DOHH2 (cell line): ENCODE measurements at regions not wholly inside any gene's neighbourhood (a gene's known extent, or its start where the extent isn't known, plus 50 kb on each side); places are given as distances from the start of the nearest gene placed in this dataset.

Experiments
- H3F3A ChIP-seq: fragments of 200-600 bp; sonication (generic), shearing (Covaris generic); 2 replicates; pipeline ENCODE4 v1.6.0; 2016; ENCODE audit warnings: antibody characterized with exemption, mild to moderate bottlenecking; ENCODE audit not compliant: control insufficient read depth, insufficient read depth
- H3K27ac ChIP-seq: fragments of 200-600 bp; sonication (generic); 2 replicates; pipeline ENCODE4 v1.5.1; 2014; ENCODE audit warnings: low read depth, mild to moderate bottlenecking, low read length, moderate library complexity
- H3K27me3 ChIP-seq: fragments of 200-600 bp; sonication (generic); 2 replicates; pipeline ENCODE4 v1.6.1; 2014; ENCODE audit warnings: mild to moderate bottlenecking, low read length, mixed read lengths; ENCODE audit not compliant: control insufficient read depth
- H3K36me3 ChIP-seq: fragments of 200-600 bp; sonication (generic); 2 replicates; pipeline ENCODE4 v1.6.1; 2014; ENCODE audit warnings: mild to moderate bottlenecking, low read length, moderate library complexity, mixed read lengths; ENCODE audit not compliant: control insufficient read depth
- H3K4me1 ChIP-seq: fragments of 200-600 bp; sonication (generic); 2 replicates; pipeline ENCODE4 v1.6.1; 2014; ENCODE audit warnings: mild to moderate bottlenecking, low read length, mixed read lengths; ENCODE audit not compliant: control insufficient read depth
- H3K4me2 ChIP-seq: fragments of 200-600 bp; sonication (generic); 2 replicates; pipeline ENCODE4 v1.6.0; 2014; ENCODE audit warnings: mild to moderate bottlenecking, low read length, moderate library complexity
- H3K4me3 ChIP-seq: fragments of 200-600 bp; sonication (generic); 2 replicates; pipeline ENCODE4 v1.5.1; 2014; ENCODE audit warnings: mild to moderate bottlenecking, low read length, mixed read lengths
- H3K79me2 ChIP-seq: fragments of 200-600 bp; sonication (generic); 2 replicates; pipeline ENCODE4 v1.6.1; 2014; ENCODE audit warnings: mild to moderate bottlenecking, low read length, mixed read lengths; ENCODE audit not compliant: control insufficient read depth
- H3K9me2 ChIP-seq: fragments of 200-600 bp; sonication (generic); replicated peaks from 2 replicates; pipeline ENCODE4 v1.6.1; 2014; ENCODE audit warnings: mild to moderate bottlenecking, low read length, mixed read lengths; ENCODE audit not compliant: control insufficient read depth
- H3K9me3 ChIP-seq: fragments of 200-600 bp; sonication (generic); 2 replicates; pipeline ENCODE4 v1.6.1; 2014; ENCODE audit warnings: antibody characterized with exemption, low read length, mixed read lengths; ENCODE audit not compliant: control insufficient read depth, insufficient read depth
- H4K20me1 ChIP-seq: fragments of 200-600 bp; sonication (generic); 2 replicates; pipeline ENCODE4 v1.6.0; 2014; ENCODE audit warnings: low read depth, mild to moderate bottlenecking, antibody characterized with exemption, low read length, moderate library complexity; ENCODE audit not compliant: control insufficient read depth, insufficient read depth
- EZH2phosphoT487 ChIP-seq: fragments of 200-600 bp; sonication (generic); IDR thresholded peaks from 2 replicates; pipeline ENCODE4 v1.6.1; 2017; ENCODE audit warnings: borderline replicate concordance, mild to moderate bottlenecking, antibody characterized with exemption, low read length, moderate library complexity, mixed read lengths
- TF ChIP-seq, protein P1 (sequence below): fragments of 200-600 bp; sonication (generic); IDR thresholded peaks from one replicate; pipeline ENCODE4 v1.5.1; 2014; ENCODE audit warnings: antibody characterized with exemption, mild to moderate bottlenecking, low read depth, low read length; ENCODE audit not compliant: poor library complexity, severe bottlenecking

DNA sequence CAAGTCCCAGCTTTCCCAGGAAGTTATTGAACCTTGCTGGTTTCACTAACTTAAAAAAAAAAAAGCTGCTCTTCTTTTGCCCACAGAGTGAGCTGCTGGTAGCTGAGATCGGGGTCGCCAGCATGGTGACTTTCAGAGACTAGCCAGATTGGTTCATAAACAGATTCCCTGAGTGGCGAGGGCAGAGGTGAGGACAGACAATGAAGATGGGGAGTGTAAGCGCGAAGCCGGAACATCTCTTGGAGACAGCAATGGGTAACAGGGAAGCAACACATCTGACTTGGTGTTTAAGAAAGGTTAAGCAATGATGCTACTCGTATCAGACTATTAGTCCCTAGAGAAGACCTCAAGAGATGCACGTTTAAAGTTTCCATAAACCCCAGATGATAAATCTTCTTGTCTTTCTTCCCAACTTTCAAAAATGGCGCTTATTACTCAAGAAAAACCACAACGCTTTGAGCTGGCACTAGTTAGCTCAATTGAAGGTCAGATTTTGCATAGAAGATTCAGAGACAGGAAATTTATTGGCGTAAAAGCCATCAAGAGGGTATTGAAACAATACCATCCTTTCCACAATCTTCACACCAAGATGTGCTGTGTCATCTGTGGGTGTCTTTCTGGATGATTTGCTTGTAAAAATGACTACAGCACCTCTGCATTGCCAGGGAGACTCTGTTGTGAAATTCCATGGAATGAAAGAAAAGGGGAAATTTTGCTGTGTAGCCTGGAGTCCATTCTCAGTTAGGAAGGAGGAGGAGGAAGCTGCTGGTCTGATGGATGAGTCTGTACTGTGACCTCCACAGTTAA lies 193.1 kb upstream of the CXCR4 start:
- Histone ChIP-seq H3K4me2 (no peak overlapping the region), H3K4me1 (peaks cover 9% of the 10 kb centered on the region), H3K79me2 (no peaks in the 10 kb centered on the region), H3K27ac (no peak overlapping the region), H3K27me3 (no peaks in the 10 kb centered on the region), H3K9me2 (no peaks in the 10 kb centered on the region), H3K4me3 (no peak overlapping the region), H3K36me3 (no peaks in the 10 kb centered on the region), H3K9me3 (no peaks in the 10 kb centered on the region), H3F3A (no peaks in the 10 kb centered on the region), H4K20me1 (no peaks in the 10 kb centered on the region)
- no peak for TF ChIP-seq EZH2phosphoT487
- TF ChIP-seq, protein P1, sequence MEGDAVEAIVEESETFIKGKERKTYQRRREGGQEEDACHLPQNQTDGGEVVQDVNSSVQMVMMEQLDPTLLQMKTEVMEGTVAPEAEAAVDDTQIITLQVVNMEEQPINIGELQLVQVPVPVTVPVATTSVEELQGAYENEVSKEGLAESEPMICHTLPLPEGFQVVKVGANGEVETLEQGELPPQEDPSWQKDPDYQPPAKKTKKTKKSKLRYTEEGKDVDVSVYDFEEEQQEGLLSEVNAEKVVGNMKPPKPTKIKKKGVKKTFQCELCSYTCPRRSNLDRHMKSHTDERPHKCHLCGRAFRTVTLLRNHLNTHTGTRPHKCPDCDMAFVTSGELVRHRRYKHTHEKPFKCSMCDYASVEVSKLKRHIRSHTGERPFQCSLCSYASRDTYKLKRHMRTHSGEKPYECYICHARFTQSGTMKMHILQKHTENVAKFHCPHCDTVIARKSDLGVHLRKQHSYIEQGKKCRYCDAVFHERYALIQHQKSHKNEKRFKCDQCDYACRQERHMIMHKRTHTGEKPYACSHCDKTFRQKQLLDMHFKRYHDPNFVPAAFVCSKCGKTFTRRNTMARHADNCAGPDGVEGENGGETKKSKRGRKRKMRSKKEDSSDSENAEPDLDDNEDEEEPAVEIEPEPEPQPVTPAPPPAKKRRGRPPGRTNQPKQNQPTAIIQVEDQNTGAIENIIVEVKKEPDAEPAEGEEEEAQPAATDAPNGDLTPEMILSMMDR, result no peak

DNA sequence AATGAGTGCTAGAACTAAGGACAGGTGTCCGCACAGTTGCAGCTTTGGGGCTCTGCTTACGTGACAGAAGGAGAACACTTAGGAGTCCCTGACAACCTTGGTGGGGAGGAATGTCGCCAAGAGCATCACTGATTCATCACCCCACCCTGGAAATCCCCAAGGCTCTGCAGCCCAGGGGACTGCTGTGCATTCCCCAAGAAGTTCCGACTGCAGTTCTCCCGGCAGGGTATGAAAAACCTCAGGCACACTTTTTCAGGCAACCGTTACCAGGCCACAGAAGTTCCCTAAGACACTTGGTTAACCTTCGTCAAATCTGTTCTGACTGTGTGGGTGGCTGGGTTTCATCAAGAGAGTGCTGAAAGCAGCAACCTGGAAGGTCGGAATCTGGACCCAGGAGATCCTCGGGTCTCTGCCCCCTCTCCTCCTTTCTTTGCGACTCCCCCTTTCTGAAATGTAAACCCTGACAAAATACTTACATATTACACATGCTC lies 192.1 kb upstream of the CXCR4 start:
- Histone ChIP-seq H4K20me1 (no peaks in the 10 kb centered on the region), H3K4me1 (peaks cover 14% of the 10 kb centered on the region), H3K27me3 (no peaks in the 10 kb centered on the region), H3K79me2 (no peaks in the 10 kb centered on the region), H3K27ac (no peak overlapping the region), H3F3A (no peaks in the 10 kb centered on the region), H3K9me2 (no peaks in the 10 kb centered on the region), H3K4me2 (no peak overlapping the region), H3K4me3 (no peak overlapping the region), H3K9me3 (no peaks in the 10 kb centered on the region), H3K36me3 (no peaks in the 10 kb centered on the region)
- TF ChIP-seq EZH2phosphoT487, result no peak
- TF ChIP-seq, protein P1, result no peak

- Histone ChIP-seq H4K20me1 (no peaks in the 10 kb centered on the region), H3K9me3 (no peaks in the 10 kb centered on the region), H3K27ac (no peak overlapping the region), H3K36me3 (no peaks in the 10 kb centered on the region), H3K4me2 (no peak overlapping the region), H3K4me3 (no peak overlapping the region), H3K27me3 (no peaks in the 10 kb centered on the region), H3K79me2 (no peaks in the 10 kb centered on the region), H3K9me2 (no peaks in the 10 kb centered on the region), H3K4me1 (peaks cover 14% of the 10 kb centered on the region), H3F3A (no peaks in the 10 kb centered on the region)
- no peak for TF ChIP-seq EZH2phosphoT487
- TF ChIP-seq, protein P1, result no peak
These were observed 190.7 kb upstream of the CXCR4 start for GRCh38 chr2:136308611-136309010.
